H9 (cell line): ENCODE measurements at regions not wholly inside any gene's neighbourhood (a gene's known extent, or its start where the extent isn't known, plus 50 kb on each side); places are given as distances from the start of the nearest gene placed in this dataset.

Experiments used
- DNase-seq: peaks from one replicate; pipeline ENCODE4 v3.0.0-alpha.2; 2017
- H2AFZ ChIP-seq: one replicate; pipeline ENCODE4 v1.6.1; 2013; ENCODE audit warnings: mild to moderate bottlenecking, low read length, control low read depth, moderate library complexity
- H2AK5ac ChIP-seq: 2 replicates; pipeline ENCODE4 v1.6.1; 2013; ENCODE audit warnings: low read length, control low read depth, mixed read lengths; ENCODE audit not compliant: insufficient read length
- H2BK120ac ChIP-seq: one replicate; pipeline ENCODE4 v1.6.1; 2013; ENCODE audit warnings: low read depth, mild to moderate bottlenecking, low read length, control low read depth, inconsistent platforms; ENCODE audit not compliant: poor library complexity, severe bottlenecking
- H2BK12ac ChIP-seq: 2 replicates; pipeline ENCODE4 v1.6.1; 2013; ENCODE audit warnings: low read length, control low read depth, mixed read lengths, low read depth; ENCODE audit not compliant: insufficient read length
- H2BK15ac ChIP-seq: 2 replicates; pipeline ENCODE4 v1.6.1; 2013; ENCODE audit warnings: low read depth, low read length, control low read depth
- H2BK20ac ChIP-seq: one replicate; pipeline ENCODE4 v1.6.1; 2013; ENCODE audit warnings: low read depth, mild to moderate bottlenecking, low read length, control low read depth, inconsistent platforms; ENCODE audit not compliant: poor library complexity, severe bottlenecking
- H2BK5ac ChIP-seq: 2 replicates; pipeline ENCODE4 v1.6.1; 2013; ENCODE audit warnings: low read length, control low read depth, mixed read lengths; ENCODE audit not compliant: insufficient read length
- H3K14ac ChIP-seq: 2 replicates; pipeline ENCODE4 v1.6.1; 2013; ENCODE audit warnings: low read length, control low read depth; ENCODE audit not compliant: insufficient read depth
- H3K18ac ChIP-seq: 2 replicates; pipeline ENCODE4 v1.6.1; 2013; ENCODE audit warnings: low read depth, mild to moderate bottlenecking, mixed read lengths, low read length, control low read depth; ENCODE audit not compliant: insufficient read length
- H3K23ac ChIP-seq: 2 replicates; pipeline ENCODE4 v1.6.1; 2013; ENCODE audit warnings: low read length, control low read depth, mixed read lengths, low read depth; ENCODE audit not compliant: insufficient read length
- H3K23me2 ChIP-seq: 2 replicates; pipeline ENCODE4 v1.6.1; 2013; ENCODE audit warnings: low read depth, mild to moderate bottlenecking, mixed read lengths, low read length, control low read depth; ENCODE audit not compliant: insufficient read length, poor library complexity, severe bottlenecking
- H3K27ac ChIP-seq: 2 replicates; pipeline ENCODE4 v1.5.1; 2013; ENCODE audit warnings: low read length, control low read depth, mixed read lengths, low read depth; ENCODE audit not compliant: insufficient read length
- H3K27me3 ChIP-seq: 2 replicates; pipeline ENCODE4 v1.6.1; 2013; ENCODE audit warnings: low read length, control low read depth, inconsistent platforms; ENCODE audit not compliant: insufficient read depth
- H3K4ac ChIP-seq: 2 replicates; pipeline ENCODE4 v1.6.1; 2013; ENCODE audit warnings: low read depth, mild to moderate bottlenecking, control low read depth, inconsistent platforms, low read length, moderate library complexity
- H3K4me1 ChIP-seq: 2 replicates; pipeline ENCODE4 v1.6.1; 2013; ENCODE audit warnings: low read length, control low read depth, inconsistent platforms; ENCODE audit not compliant: insufficient read depth
- H3K4me2 ChIP-seq: 2 replicates; pipeline ENCODE4 v1.6.1; 2013; ENCODE audit warnings: low read length, control low read depth, mixed read lengths; ENCODE audit not compliant: insufficient read length, insufficient read depth
- H3K56ac ChIP-seq: 2 replicates; pipeline ENCODE4 v1.6.1; 2013; ENCODE audit warnings: low read depth, mild to moderate bottlenecking, mixed read lengths, low read length, control low read depth; ENCODE audit not compliant: insufficient read length
- H3K79me1 ChIP-seq: 2 replicates; pipeline ENCODE4 v1.6.1; 2013; ENCODE audit warnings: low read depth, mild to moderate bottlenecking, moderate library complexity, low read length, control low read depth, inconsistent platforms; ENCODE audit not compliant: insufficient read depth, poor library complexity, severe bottlenecking
- H3K79me2 ChIP-seq: 2 replicates; pipeline ENCODE4 v1.6.1; 2013; ENCODE audit warnings: low read length, control low read depth, inconsistent platforms; ENCODE audit not compliant: insufficient read depth
- H3K9ac ChIP-seq: 2 replicates; pipeline ENCODE4 v1.6.1; 2013; ENCODE audit warnings: low read length, control low read depth, mixed read lengths; ENCODE audit not compliant: insufficient read length; ENCODE audit errors: extremely low read depth
- H3K9me3 ChIP-seq: one replicate; pipeline ENCODE4 v1.6.1; 2013; ENCODE audit warnings: low read depth, low read length, inconsistent platforms; ENCODE audit not compliant: control insufficient read depth
- H3T11ph ChIP-seq: one replicate; pipeline ENCODE4 v1.6.1; 2013; ENCODE audit warnings: mild to moderate bottlenecking, low read length, control low read depth, inconsistent platforms
- H4K20me1 ChIP-seq: one replicate; pipeline ENCODE4 v1.6.1; 2013; ENCODE audit not compliant: control insufficient read depth, insufficient read length, insufficient read depth
- H4K5ac ChIP-seq: 2 replicates; pipeline ENCODE4 v1.6.1; 2013; ENCODE audit warnings: low read depth, mild to moderate bottlenecking, mixed read lengths, low read length, control low read depth; ENCODE audit not compliant: insufficient read length
- H4K8ac ChIP-seq: replicated peaks from 2 replicates; pipeline ENCODE4 v1.6.1; 2013; ENCODE audit warnings: low read length, control low read depth, mixed read lengths, low read depth; ENCODE audit not compliant: insufficient read length
- H4K91ac ChIP-seq: 2 replicates; pipeline ENCODE4 v1.6.1; 2013; ENCODE audit warnings: low read depth, mild to moderate bottlenecking, moderate library complexity, mixed read lengths, low read length, control low read depth; ENCODE audit not compliant: insufficient read length
- H3K27ac Mint-ChIP-seq, 3 experiments: 2 replicates in 2 of 3; 3 replicates in 1 of 3; pipeline ENCODE4 v1.8.0; 2020 to 2021; ENCODE audit warnings: mixed read lengths in 3 of 3, mild to moderate bottlenecking in 1 of 3, moderate library complexity in 1 of 3
- H3K27me3 Mint-ChIP-seq: 2 replicates; pipeline ENCODE4 v1.8.0; 2021; ENCODE audit warnings: low read depth, mild to moderate bottlenecking, moderate library complexity, mixed read lengths
- H3K36me3 Mint-ChIP-seq, 3 experiments: 2 replicates in 2 of 3; 3 replicates in 1 of 3; pipeline ENCODE4 v1.8.0; 2020 to 2021; ENCODE audit warnings: low read depth in 3 of 3, mixed read lengths in 3 of 3; ENCODE audit not compliant: insufficient read depth in 1 of 3
- H3K4me1 Mint-ChIP-seq, 2 experiments: 2 replicates each; pipeline ENCODE4 v1.8.0; 2020; ENCODE audit warnings: mixed read lengths in 2 of 2
- H3K4me3 Mint-ChIP-seq, 2 experiments: 2 replicates in 1 of 2; 3 replicates in 1 of 2; pipeline ENCODE4 v1.8.0; 2020 to 2021; ENCODE audit warnings: mild to moderate bottlenecking in 2 of 2, mixed read lengths in 2 of 2, moderate library complexity in 1 of 2
- H3K9me3 Mint-ChIP-seq, 2 experiments: 2 replicates in 1 of 2; 3 replicates in 1 of 2; pipeline ENCODE4 v1.8.0; 2020; ENCODE audit warnings: mild to moderate bottlenecking in 2 of 2, mixed read lengths in 2 of 2, moderate library complexity in 1 of 2
- WGBS: extraction: QIAGEN DNeasy Blood & Tissue Kit; methylation state at CpG from one replicate; pipeline ENCODE4 v1.1.7; 2013; ENCODE audit warnings: missing lambda C conversion rate, low lambda C conversion rate, mixed read lengths; ENCODE audit not compliant: insufficient read length; ENCODE audit errors: extremely low coverage; 5-methylcytosine and 5-hydroxymethylcytosine counted together
- TF ChIP-seq, protein P1 (sequence below): fragments of 200-600 bp; sonication (generic); conservative IDR thresholded peaks from 3 replicates; pipeline ENCODE4 v1.8.0; 2021; ENCODE audit warnings: antibody characterized with exemption, mild to moderate bottlenecking

DNA sequence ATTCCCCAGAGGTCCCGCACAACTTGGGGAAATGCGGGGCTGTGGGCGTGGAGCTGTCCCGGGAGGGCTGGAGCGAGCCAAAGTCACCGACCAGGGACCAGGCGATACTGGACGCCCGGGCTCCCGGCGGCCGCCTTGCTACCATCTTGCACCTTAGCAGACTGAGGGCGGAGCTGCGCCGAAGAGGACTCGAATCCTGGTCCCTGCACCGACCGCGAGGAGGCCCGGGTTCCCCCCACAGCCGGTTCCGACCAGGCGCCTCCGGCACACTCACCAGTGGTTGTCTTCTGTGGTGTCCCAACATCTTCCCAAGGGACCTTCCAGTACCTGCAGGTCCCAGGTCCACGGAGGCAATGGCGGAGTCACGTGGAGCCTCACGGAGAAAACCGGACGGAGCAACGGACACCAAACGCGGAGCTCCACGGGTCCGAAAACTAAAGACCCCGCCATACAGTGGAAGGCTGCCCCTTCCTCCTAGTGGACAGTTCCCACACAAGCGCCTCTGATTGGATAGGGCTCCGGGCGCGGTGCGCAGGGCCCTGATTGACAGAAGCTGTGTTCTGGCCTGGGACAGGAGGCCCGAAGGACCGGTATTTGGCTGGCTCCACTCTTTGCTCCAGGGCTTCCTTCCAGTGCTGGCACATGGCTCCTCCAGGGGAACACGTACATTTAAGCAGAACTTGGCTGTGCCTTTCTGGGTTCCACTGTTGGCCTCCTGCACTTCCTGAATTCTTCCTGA, 124.6 kb upstream of the ZNF479 start:
- Histone ChIP-seq H3K4me1 (no peaks in the 10 kb centered on the region), H4K8ac (no peak overlapping the region), H2BK5ac (no peak overlapping the region), H2AK5ac (no peak overlapping the region), H2BK15ac (no peak overlapping the region), H3K4me2 (no peak overlapping the region), H3K4ac (no peak overlapping the region), H2AFZ (no peak overlapping the region), H3K79me1 (no peaks in the 10 kb centered on the region), H3K27me3 (no peaks in the 10 kb centered on the region), H3T11ph (no peak overlapping the region), H2BK120ac (no peak overlapping the region), H4K91ac (no peak overlapping the region), H2BK20ac (no peak overlapping the region), H3K9me3 (peaks cover 74% of the 10 kb centered on the region), H3K27ac (no peak overlapping the region), H3K23me2 (no peaks in the 10 kb centered on the region), H3K14ac (no peak overlapping the region), H3K79me2 (no peaks in the 10 kb centered on the region), H3K18ac (no peak overlapping the region), H4K20me1 (no peaks in the 10 kb centered on the region), H2BK12ac (no peak overlapping the region), H3K56ac (no peak overlapping the region), H4K5ac (no peak overlapping the region), H3K23ac (no peak overlapping the region), H3K9ac (no peak overlapping the region)
- no peak for DNase-seq
- WGBS, result no CpG with 5 or more reads among the region's 44 CpGs
- Mint-ChIP-seq H3K9me3 (peaks cover 78 to 86% of the 10 kb centered on the region in 2 experiments), H3K27ac (no peak overlapping the region), H3K27me3 (0 out of 2 replicates have a peak, but pooled peaks cover 2% of the 10 kb centered on the region), H3K36me3 (peaks cover under 1 to 15% (median 6%) of the 10 kb centered on the region in 3 experiments; a peak in 5 of 7 replicates), H3K4me1 (no peaks in the 10 kb centered on the region), H3K4me3 (no peak overlapping the region)
- TF ChIP-seq, protein P1, sequence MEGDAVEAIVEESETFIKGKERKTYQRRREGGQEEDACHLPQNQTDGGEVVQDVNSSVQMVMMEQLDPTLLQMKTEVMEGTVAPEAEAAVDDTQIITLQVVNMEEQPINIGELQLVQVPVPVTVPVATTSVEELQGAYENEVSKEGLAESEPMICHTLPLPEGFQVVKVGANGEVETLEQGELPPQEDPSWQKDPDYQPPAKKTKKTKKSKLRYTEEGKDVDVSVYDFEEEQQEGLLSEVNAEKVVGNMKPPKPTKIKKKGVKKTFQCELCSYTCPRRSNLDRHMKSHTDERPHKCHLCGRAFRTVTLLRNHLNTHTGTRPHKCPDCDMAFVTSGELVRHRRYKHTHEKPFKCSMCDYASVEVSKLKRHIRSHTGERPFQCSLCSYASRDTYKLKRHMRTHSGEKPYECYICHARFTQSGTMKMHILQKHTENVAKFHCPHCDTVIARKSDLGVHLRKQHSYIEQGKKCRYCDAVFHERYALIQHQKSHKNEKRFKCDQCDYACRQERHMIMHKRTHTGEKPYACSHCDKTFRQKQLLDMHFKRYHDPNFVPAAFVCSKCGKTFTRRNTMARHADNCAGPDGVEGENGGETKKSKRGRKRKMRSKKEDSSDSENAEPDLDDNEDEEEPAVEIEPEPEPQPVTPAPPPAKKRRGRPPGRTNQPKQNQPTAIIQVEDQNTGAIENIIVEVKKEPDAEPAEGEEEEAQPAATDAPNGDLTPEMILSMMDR, result no peak
